ENCODE measurements at regions not wholly inside any gene's neighbourhood (a gene's known extent, or its start where the extent isn't known, plus 50 kb on each side); places are given as distances from the start of the nearest gene placed in this dataset.

- TF ChIP-seq EHF (CRISPR knock-in tag; IDR thresholded peaks at IDR 0.05), result no peak
- no peak for TF ChIP-seq KDM1A (IDR thresholded peaks at IDR 0.05; ENCODE audit: low read depth)
These were observed 170.7 kb upstream of the GALNT2 start (continued) for GRCh38 chr1:229896306-229896705.

GRCh38 chr1:229896861-229897260, 170.2 kb upstream of the GALNT2 start:
- Histone ChIP-seq H3K27ac (no peak overlapping the region), H3K9me3 (peaks cover 4% of the 10 kb centered on the region; the same call in 1 of the 3 replicates), H3K4me1 (no peaks in the 10 kb centered on the region), H3K4me2 (no peak overlapping the region), H3K4me3 (no peak overlapping the region)
- ChIA-PET CTCF (no interaction called here), POLR2A (no interaction called here)
- DNase-seq (ENCODE audit: low read depth in 1 of 2, low spot score in 1 of 2) (no peak), ATAC-seq (no peak), FAIRE-seq (no peak)
- WGBS (ENCODE audit: missing lambda C conversion rate), result 51% methylated on average over 5 of the region's 5 CpGs
- no peak for TF ChIP-seq JUN (IDR thresholded peaks at IDR 0.05)
- TF ChIP-seq FOXS1 (CRISPR knock-in tag; IDR thresholded peaks at IDR 0.05), result no peak
- TF ChIP-seq RCOR1 (IDR thresholded peaks at IDR 0.05; ENCODE audit: low read depth, low read length), result no peak
- TF ChIP-seq ZSCAN20 (CRISPR knock-in tag; IDR thresholded peaks at IDR 0.05), result no peak
- TF ChIP-seq HDAC2 (IDR thresholded peaks at IDR 0.05), result no peak
- no peak for TF ChIP-seq CEBPB (IDR thresholded peaks at IDR 0.05)
- TF ChIP-seq RAD21 (conservative IDR thresholded peaks at IDR 0.05 in 1 of 2, IDR thresholded peaks at IDR 0.05 in 1 of 2), result no peak
- no peak for TF ChIP-seq RARB (CRISPR knock-in tag; IDR thresholded peaks at IDR 0.05)
- TF ChIP-seq E2F6 (IDR thresholded peaks at IDR 0.05; ENCODE audit: borderline replicate concordance, low read depth), result no peak
- TF ChIP-seq USF2 (IDR thresholded peaks at IDR 0.05), result no peak
- no peak for TF ChIP-seq SREBF2 (IDR thresholded peaks at IDR 0.05)
- no peak for TF ChIP-seq ZNF302 (CRISPR knock-in tag; IDR thresholded peaks at IDR 0.05)
- TF ChIP-seq PHF8 (IDR thresholded peaks at IDR 0.05; ENCODE audit: borderline replicate concordance, low read depth), result no peak
- TF ChIP-seq TP53 (CRISPR knock-in tag; IDR thresholded peaks at IDR 0.05), result no peak
- no peak for TF ChIP-seq EHMT2 (IDR thresholded peaks at IDR 0.05; ENCODE audit: low read depth)
- no peak for TF ChIP-seq HES2 (IDR thresholded peaks at IDR 0.05)
- TF ChIP-seq RFX5 (IDR thresholded peaks at IDR 0.05), result no peak
- no peak for TF ChIP-seq MYC (IDR thresholded peaks at IDR 0.05; ENCODE audit: borderline replicate concordance, low read length)
- no peak for TF ChIP-seq CBX8 (IDR thresholded peaks at IDR 0.05)

GRCh38 chr1:229897501-229897900, 169.5 kb upstream of the GALNT2 start:
- no peak overlapping the region for H3K4me3 ChIP-seq
- TF ChIP-seq REST (IDR thresholded peaks at IDR 0.05) (no peak), ZNF302 (CRISPR knock-in tag; IDR thresholded peaks at IDR 0.05) (no peak), CTCF (IDR thresholded peaks at IDR 0.05) (no peak), BHLHE40 (IDR thresholded peaks at IDR 0.05; ENCODE audit: low read depth, low read length) (no peak), HOXB5 (CRISPR knock-in tag; IDR thresholded peaks at IDR 0.05) (no peak), CBX2 (IDR thresholded peaks at IDR 0.05; ENCODE audit: borderline replicate concordance, low read depth) (no peak), RCOR1 (IDR thresholded peaks at IDR 0.05; ENCODE audit: low read depth, low read length) (no peak), NFE2L2 (conservative IDR thresholded peaks at IDR 0.05; ENCODE audit: low read length) (no peak), NR3C1 (IDR thresholded peaks at IDR 0.05) (no peak), CBX8 (IDR thresholded peaks at IDR 0.05) (no peak), PBX3 (IDR thresholded peaks at IDR 0.05) (no peak), RARB (CRISPR knock-in tag; IDR thresholded peaks at IDR 0.05) (no peak), NPAS2 (CRISPR knock-in tag; IDR thresholded peaks at IDR 0.05; ENCODE audit: borderline replicate concordance) (no peak)

More at GRCh38 chr1:229897501-229897900, 169.5 kb upstream of the GALNT2 start:
- FAIRE-seq (no peak), DNase-seq (ENCODE audit: low read depth in 1 of 2, low spot score in 1 of 2) (no peak), ATAC-seq (no peak)
- Histone ChIP-seq H3K4me2 (no peak overlapping the region), H3K9me3 (peaks cover 4% of the 10 kb centered on the region; the same call in 1 of the 3 replicates), H3K27ac (no peak overlapping the region), H3K4me1 (no peaks in the 10 kb centered on the region)
- CTCF ChIA-PET, result no interaction called here
- WGBS (ENCODE audit: missing lambda C conversion rate), result 35% methylated on average over 8 of the region's 8 CpGs
- POLR2A ChIA-PET, result no interaction called here
